Ovary (tissue), 7 donors: ENCODE measurements at regions not wholly inside any gene's neighbourhood (a gene's known extent, or its start where the extent isn't known, plus 50 kb on each side); places are given as distances from the start of the nearest gene placed in this dataset.

ENCODE experiments used
- DNase-seq, 5 donors: peaks; one replicate each; pipeline ENCODE4 v3.0.0-alpha.2; 2019 to 2020
- H3K27ac ChIP-seq, 2 donors: fragments of 200-600 bp; one replicate each; pipeline versions ENCODE4 v1.5.1 to v1.8.0; 2019 to 2022
- H3K27me3 ChIP-seq: fragments of 200-600 bp; one replicate; pipeline ENCODE4 v1.8.0; 2022
- H3K36me3 ChIP-seq: fragments of 200-600 bp; sonication (generic); one replicate; pipeline ENCODE4 v1.5.1; 2019
- H3K4me1 ChIP-seq: one replicate; pipeline ENCODE4 v1.8.1; 2013; ENCODE audit warnings: mild to moderate bottlenecking, moderate library complexity; ENCODE audit not compliant: insufficient read depth
- H3K4me3 ChIP-seq: fragments of 200-600 bp; sonication (generic); one replicate; pipeline ENCODE4 v1.5.1; 2017
- H3K9me3 ChIP-seq, 2 donors: fragments of 200-600 bp in 1 of 2; sonication (generic) in 1 of 2; one replicate each; pipeline versions ENCODE4 v1.5.1 to v1.8.1; 2013 to 2019; ENCODE audit warnings: mild to moderate bottlenecking in 1 of 2, moderate library complexity in 1 of 2
- EP300 ChIP-seq: sonication (generic); formaldehyde crosslinking; IDR thresholded peaks from one replicate; pipeline ENCODE4 v1.6.1; 2017; ENCODE audit warnings: antibody characterized with exemption
- POLR2A ChIP-seq: fragments of 450-650 bp; IDR thresholded peaks from one replicate; pipeline ENCODE4 v1.6.1; 2017; ENCODE audit warnings: antibody characterized with exemption, mild to moderate bottlenecking, moderate library complexity
- WGBS, 3 donors: extraction: QIAGEN DNeasy Blood & Tissue Kit in 1 of 3; methylation state at CpG; one replicate each; pipeline versions ENCODE4 v1.1.5 to v1.1.7; 2013 to 2017; 5-methylcytosine and 5-hydroxymethylcytosine counted together
- intact Hi-C, 4 donors: fragments of 100-400 bp; cut with DNase I; formaldehyde crosslinking; loops; one replicate each; pipeline versions ENCODE4 v1.11.0 to v1.15.1; 2022 to 2023
- TF ChIP-seq, protein P1 (sequence below), 3 donors: fragments of 450-650 bp in 2 of 3; fragments of 200-600 bp in 1 of 3; IDR thresholded peaks; one replicate each; pipeline versions ENCODE4 v1.5.1 to v1.8.0; 2016 to 2022; ENCODE audit warnings: antibody characterized with exemption in 3 of 3, mild to moderate bottlenecking in 1 of 3
- donor health status: DM: no; HTN: no; CAD: no; lungs with moderate emphysema.
- donor health status: DM: no; HTN: no; CAD: no.
- donor health status: Bipolar disorder and iron deficiency.
- donor health status: DM: no; HTN: no; CAD: no.
- donor health status: DM: yes; HTN: yes; CAD: no.

DNA sequence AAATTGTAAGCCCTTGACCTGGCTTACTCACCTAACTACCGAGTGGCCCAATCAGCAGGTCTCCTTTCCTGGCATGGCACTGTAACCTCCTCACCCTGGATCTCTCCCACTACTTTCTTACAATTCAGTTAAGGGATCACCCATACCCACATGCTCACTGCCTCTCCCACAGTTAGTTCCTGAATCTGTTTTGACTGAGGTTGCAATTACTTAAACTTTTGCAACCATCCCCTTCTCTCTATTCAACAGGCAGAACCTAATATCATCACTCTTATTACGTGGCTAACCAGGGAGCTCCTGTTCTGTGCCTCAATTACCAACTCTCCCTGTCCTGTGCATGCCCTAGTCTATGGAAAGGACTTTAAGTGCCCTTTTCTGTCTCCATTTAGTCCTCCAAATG, 84.2 kb upstream of the IKZF1 start:
- intact Hi-C loops = no loop called here
- TF ChIP-seq, protein P1, sequence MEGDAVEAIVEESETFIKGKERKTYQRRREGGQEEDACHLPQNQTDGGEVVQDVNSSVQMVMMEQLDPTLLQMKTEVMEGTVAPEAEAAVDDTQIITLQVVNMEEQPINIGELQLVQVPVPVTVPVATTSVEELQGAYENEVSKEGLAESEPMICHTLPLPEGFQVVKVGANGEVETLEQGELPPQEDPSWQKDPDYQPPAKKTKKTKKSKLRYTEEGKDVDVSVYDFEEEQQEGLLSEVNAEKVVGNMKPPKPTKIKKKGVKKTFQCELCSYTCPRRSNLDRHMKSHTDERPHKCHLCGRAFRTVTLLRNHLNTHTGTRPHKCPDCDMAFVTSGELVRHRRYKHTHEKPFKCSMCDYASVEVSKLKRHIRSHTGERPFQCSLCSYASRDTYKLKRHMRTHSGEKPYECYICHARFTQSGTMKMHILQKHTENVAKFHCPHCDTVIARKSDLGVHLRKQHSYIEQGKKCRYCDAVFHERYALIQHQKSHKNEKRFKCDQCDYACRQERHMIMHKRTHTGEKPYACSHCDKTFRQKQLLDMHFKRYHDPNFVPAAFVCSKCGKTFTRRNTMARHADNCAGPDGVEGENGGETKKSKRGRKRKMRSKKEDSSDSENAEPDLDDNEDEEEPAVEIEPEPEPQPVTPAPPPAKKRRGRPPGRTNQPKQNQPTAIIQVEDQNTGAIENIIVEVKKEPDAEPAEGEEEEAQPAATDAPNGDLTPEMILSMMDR (IDR thresholded peaks at IDR 0.05) = no peak
- TF ChIP-seq EP300 (no peak), POLR2A (no peak)
- Histone ChIP-seq H3K27ac (no peak overlapping the region), H3K4me3 (no peak overlapping the region), H3K9me3 (no peaks in the 10 kb centered on the region), H3K36me3 (no peaks in the 10 kb centered on the region), H3K27me3 (no peaks in the 10 kb centered on the region), H3K4me1 (no peaks in the 10 kb centered on the region)
- WGBS, 3 donors = 62 to 68% (median 67%) methylated on average over 2 of the region's 2 CpGs
- DNase-seq = no peak

DNA sequence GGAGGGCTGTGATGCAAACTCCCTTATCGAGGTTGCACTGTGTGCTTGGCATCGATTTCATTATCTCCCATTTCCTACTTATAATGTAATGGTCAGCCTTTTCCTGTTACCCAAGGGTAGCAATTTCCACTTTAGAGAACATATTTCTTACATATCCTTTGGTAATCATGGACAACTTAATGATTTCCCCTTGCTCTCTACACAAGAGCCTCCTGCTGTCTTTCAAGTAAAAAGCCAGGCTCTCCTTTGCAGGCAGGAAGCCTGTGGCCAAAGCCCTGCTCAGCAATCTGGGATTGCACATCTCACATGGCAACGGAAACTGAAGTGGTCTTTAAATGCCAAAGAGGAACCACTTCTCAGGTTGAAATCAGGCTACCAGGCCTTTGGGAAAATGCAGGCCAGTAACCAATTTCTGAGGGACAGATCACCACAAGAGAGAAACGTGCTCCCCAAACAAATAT, 86.7 kb upstream of the IKZF1 start:
- TF ChIP-seq POLR2A (no peak), EP300 (no peak)
- TF ChIP-seq, protein P1 (IDR thresholded peaks at IDR 0.05) = no peak
- Histone ChIP-seq H3K4me1 (no peaks in the 10 kb centered on the region), H3K27ac (no peak overlapping the region), H3K36me3 (no peaks in the 10 kb centered on the region), H3K9me3 (no peaks in the 10 kb centered on the region), H3K27me3 (no peaks in the 10 kb centered on the region), H3K4me3 (no peak overlapping the region)
- 52 to 69% (median 62%) methylated on average over 4 of the region's 4 CpGs for WGBS, 3 donors
- DNase-seq = no peak
- intact Hi-C loops = no loop called here

DNA sequence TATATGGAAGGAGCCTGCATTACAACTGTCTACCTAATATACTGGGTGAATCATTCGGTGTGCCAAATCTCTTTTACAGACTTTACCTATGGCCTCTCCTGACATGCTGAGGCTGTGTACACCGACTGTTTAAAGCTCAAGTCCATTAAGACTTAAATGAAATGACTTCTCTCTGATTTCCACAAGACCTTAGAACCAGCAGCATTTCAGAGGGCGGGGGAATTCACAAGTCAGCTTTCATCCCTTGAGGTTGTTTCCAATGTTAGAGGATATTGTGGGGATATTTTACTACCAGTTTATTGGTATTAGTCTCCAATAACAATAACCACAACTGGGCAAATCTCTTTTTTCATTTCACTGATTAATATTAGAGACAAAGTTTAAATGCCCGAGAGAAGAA, 87.1 kb upstream of the IKZF1 start:
- no peak for DNase-seq
- WGBS, 3 donors = 80 to 82% (median 80%) methylated on average over 4 of the region's 4 CpGs
- intact Hi-C loops = no loop called here
- no peak overlapping the region for H3K27ac ChIP-seq
- H3K4me3 ChIP-seq = no peak overlapping the region
- H3K36me3 ChIP-seq = no peaks in the 10 kb centered on the region
- no peaks in the 10 kb centered on the region for H3K4me1 ChIP-seq
- H3K9me3 ChIP-seq = no peaks in the 10 kb centered on the region
- no peaks in the 10 kb centered on the region for H3K27me3 ChIP-seq
- TF ChIP-seq, protein P1 (IDR thresholded peaks at IDR 0.05) = no peak
- TF ChIP-seq EP300 (no peak), POLR2A (no peak)

DNA sequence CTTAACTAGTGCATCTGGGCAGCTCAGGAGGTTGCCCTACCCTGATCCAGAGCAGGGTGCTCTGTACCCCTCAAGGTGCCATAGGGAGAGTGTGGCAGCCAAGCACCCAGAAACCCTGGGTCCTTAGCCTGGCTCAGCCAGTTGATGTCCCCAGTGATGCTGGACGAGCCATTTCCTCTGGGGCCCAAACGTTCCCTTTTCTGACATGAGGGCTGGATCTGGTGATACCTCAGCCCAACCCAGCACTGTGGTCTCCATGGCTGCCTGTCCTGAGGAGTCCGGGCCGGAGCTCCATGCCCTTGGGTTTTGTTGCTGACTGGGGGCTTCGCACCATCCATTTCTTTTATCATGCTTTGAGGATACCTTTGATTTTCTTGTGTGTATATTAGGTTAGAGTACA, 87.9 kb upstream of the IKZF1 start:
- no peaks in the 10 kb centered on the region for H3K36me3 ChIP-seq
- H3K9me3 ChIP-seq = no peaks in the 10 kb centered on the region
- no peaks in the 10 kb centered on the region for H3K27me3 ChIP-seq
- no peak overlapping the region for H3K4me3 ChIP-seq
- intact Hi-C loops = no loop called here
- no peak overlapping the region for H3K27ac ChIP-seq
- TF ChIP-seq, protein P1 (IDR thresholded peaks at IDR 0.05) = no peak
- TF ChIP-seq EP300 (no peak), POLR2A (no peak)
- no peak for DNase-seq
- 83 to 92% (median 91%) methylated on average over 5 of the region's 5 CpGs for WGBS, 3 donors
- H3K4me1 ChIP-seq = no peaks in the 10 kb centered on the region

DNA sequence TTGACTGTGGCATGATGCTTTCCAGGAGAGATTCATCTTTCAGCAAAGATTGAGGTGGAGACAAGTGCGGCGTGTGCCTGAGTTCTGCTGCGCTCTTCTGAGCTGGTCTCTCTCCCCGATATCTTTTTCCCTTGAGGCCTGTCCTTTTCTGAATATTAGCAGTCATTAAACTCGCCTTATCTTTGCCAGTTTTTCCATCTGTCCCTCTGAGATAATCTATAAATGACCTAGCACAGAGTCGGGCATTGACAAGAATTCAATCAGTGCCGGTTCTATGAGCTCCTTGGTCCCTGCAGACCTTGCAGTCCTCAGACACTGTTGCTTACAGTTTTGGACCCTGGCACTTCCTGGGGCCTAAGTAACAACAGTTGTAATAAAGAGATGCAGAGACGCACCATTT, 89.7 kb upstream of the IKZF1 start:
- no peaks in the 10 kb centered on the region for H3K4me1 ChIP-seq
- H3K27me3 ChIP-seq = no peaks in the 10 kb centered on the region
- no peak overlapping the region for H3K27ac ChIP-seq
- H3K36me3 ChIP-seq = no peaks in the 10 kb centered on the region
- no peak overlapping the region for H3K4me3 ChIP-seq
- WGBS, 3 donors = 85 to 86% (median 86%) methylated on average over 8 of the region's 8 CpGs
- DNase-seq = no peak
- TF ChIP-seq POLR2A (no peak), EP300 (no peak)
- TF ChIP-seq, protein P1 (IDR thresholded peaks at IDR 0.05) = no peak
- intact Hi-C loops = no loop called here
- no peaks in the 10 kb centered on the region for H3K9me3 ChIP-seq
